Hepatocyte (in vitro differentiated cells): ENCODE measurements at regions not wholly inside any gene's neighbourhood (a gene's known extent, or its start where the extent isn't known, plus 50 kb on each side); places are given as distances from the start of the nearest gene placed in this dataset.

Experiments
- DNase-seq: peaks from one replicate; pipeline ENCODE4 v3.0.0-alpha.2; 2016; ENCODE audit warnings: low spot score
- H2AFZ ChIP-seq: fragments of 200-600 bp; sonication (generic); 2 replicates; pipeline ENCODE4 v1.6.0; 2016; ENCODE audit warnings: antibody characterized with exemption, mild to moderate bottlenecking
- H3K27ac ChIP-seq: fragments of 200-600 bp; sonication (generic); 2 replicates; pipeline ENCODE4 v1.5.1; 2016; ENCODE audit warnings: mild to moderate bottlenecking
- H3K27me3 ChIP-seq: fragments of 200-600 bp; sonication (generic); 2 replicates; pipeline ENCODE4 v1.6.1; 2016
- H3K36me3 ChIP-seq: fragments of 200-600 bp; sonication (generic); replicated peaks from 2 replicates; pipeline ENCODE4 v1.5.1; 2016; ENCODE audit warnings: low read depth; ENCODE audit not compliant: insufficient read depth
- H3K4me1 ChIP-seq: fragments of 200-600 bp; sonication (generic); 2 replicates; pipeline ENCODE4 v1.5.1; 2016; ENCODE audit warnings: mild to moderate bottlenecking, moderate library complexity; ENCODE audit not compliant: insufficient read depth
- H3K4me2 ChIP-seq: fragments of 200-600 bp; sonication (generic); 2 replicates; pipeline ENCODE4 v1.6.0; 2016
- H3K4me3 ChIP-seq: fragments of 200-600 bp; sonication (generic); 2 replicates; pipeline ENCODE4 v1.5.1; 2016; ENCODE audit warnings: mild to moderate bottlenecking
- H3K79me2 ChIP-seq: fragments of 200-600 bp; sonication (generic); 2 replicates; pipeline ENCODE4 v1.6.0; 2017; ENCODE audit warnings: mild to moderate bottlenecking
- H3K9me2 ChIP-seq: fragments of 200-600 bp; sonication (generic); replicated peaks from 2 replicates; pipeline ENCODE4 v1.6.0; 2017; ENCODE audit warnings: mild to moderate bottlenecking; ENCODE audit not compliant: insufficient read depth
- H3K9me3 ChIP-seq: fragments of 200-600 bp; sonication (generic); 2 replicates; pipeline ENCODE4 v1.5.1; 2016; ENCODE audit warnings: low read depth, mild to moderate bottlenecking
- H4K20me1 ChIP-seq: fragments of 200-600 bp; sonication (generic); 2 replicates; pipeline ENCODE4 v1.6.0; 2016; ENCODE audit warnings: mild to moderate bottlenecking; ENCODE audit not compliant: insufficient read depth, poor library complexity, severe bottlenecking
- EZH2 ChIP-seq: fragments of 200-600 bp; sonication (generic); IDR thresholded peaks from 2 replicates; pipeline ENCODE4 v1.6.1; 2016; ENCODE audit warnings: antibody characterized with exemption, mild to moderate bottlenecking, borderline replicate concordance
- EZH2phosphoT487 ChIP-seq: fragments of 200-600 bp; sonication (generic); IDR thresholded peaks from one replicate; pipeline ENCODE4 v1.6.1; 2018; ENCODE audit warnings: antibody characterized with exemption, mild to moderate bottlenecking, low read depth, moderate library complexity; ENCODE audit not compliant: unreplicated experiment, severe bottlenecking
- WGBS: methylation state at CpG from one replicate; pipeline ENCODE4 v1.1.6; 2016; ENCODE audit warnings: low lambda C conversion rate; ENCODE audit errors: missing lambda C conversion rate; 5-methylcytosine and 5-hydroxymethylcytosine counted together
- TF ChIP-seq, protein P1 (sequence below): fragments of 200-600 bp; sonication (generic); IDR thresholded peaks from 2 replicates; pipeline ENCODE4 v1.5.1; 2016; ENCODE audit warnings: antibody characterized with exemption, mild to moderate bottlenecking; ENCODE audit not compliant: poor library complexity

DNA sequence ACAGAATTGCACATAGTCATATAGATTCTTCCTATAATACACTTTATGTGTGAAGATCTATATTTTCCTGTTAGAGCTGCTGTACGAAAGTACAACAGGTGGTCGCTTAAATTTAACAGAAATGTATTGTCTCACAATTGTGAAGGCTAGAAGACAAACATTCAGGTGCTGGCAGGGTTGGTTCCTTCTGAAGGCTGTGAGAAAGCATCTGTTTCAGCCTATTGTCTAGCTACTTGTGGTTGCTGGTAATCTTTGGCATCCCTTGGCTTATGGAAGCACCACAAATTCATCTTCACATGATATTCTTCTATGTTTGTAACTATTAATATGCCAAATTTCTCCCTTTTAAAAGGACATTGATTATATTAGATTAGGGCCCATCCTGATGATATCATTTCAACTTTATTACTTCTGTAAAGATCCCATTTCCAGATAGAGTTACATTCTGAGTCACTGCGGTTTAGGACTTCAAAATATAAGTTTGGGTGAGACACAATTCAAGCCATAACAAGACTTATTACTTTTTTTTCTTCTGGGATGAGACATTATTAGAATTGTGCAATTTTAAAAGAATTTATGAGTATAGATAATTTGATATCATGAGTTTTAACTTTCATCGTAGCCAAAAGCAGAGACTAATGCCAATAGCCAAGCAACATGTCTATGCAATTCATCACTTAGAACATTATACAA lies 248.1 kb upstream of the BCHE start:
- no peak overlapping the region for H3K4me3 ChIP-seq
- no peak overlapping the region for H3K27ac ChIP-seq
- no peaks in the 10 kb centered on the region for H3K9me2 ChIP-seq
- DNase-seq: no peak
- 94% methylated on average over 4 of the region's 4 CpGs for WGBS
- no peaks in the 10 kb centered on the region for H3K4me1 ChIP-seq
- H3K36me3 ChIP-seq: no peaks in the 10 kb centered on the region
- no peak overlapping the region for H2AFZ ChIP-seq
- no peaks in the 10 kb centered on the region for H4K20me1 ChIP-seq
- H3K27me3 ChIP-seq: no peaks in the 10 kb centered on the region
- no peaks in the 10 kb centered on the region for H3K79me2 ChIP-seq
- H3K4me2 ChIP-seq: no peak overlapping the region
- no peak for TF ChIP-seq EZH2
- no peak for TF ChIP-seq EZH2phosphoT487
- TF ChIP-seq, protein P1, sequence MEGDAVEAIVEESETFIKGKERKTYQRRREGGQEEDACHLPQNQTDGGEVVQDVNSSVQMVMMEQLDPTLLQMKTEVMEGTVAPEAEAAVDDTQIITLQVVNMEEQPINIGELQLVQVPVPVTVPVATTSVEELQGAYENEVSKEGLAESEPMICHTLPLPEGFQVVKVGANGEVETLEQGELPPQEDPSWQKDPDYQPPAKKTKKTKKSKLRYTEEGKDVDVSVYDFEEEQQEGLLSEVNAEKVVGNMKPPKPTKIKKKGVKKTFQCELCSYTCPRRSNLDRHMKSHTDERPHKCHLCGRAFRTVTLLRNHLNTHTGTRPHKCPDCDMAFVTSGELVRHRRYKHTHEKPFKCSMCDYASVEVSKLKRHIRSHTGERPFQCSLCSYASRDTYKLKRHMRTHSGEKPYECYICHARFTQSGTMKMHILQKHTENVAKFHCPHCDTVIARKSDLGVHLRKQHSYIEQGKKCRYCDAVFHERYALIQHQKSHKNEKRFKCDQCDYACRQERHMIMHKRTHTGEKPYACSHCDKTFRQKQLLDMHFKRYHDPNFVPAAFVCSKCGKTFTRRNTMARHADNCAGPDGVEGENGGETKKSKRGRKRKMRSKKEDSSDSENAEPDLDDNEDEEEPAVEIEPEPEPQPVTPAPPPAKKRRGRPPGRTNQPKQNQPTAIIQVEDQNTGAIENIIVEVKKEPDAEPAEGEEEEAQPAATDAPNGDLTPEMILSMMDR: no peak
- no peaks in the 10 kb centered on the region for H3K9me3 ChIP-seq

DNA sequence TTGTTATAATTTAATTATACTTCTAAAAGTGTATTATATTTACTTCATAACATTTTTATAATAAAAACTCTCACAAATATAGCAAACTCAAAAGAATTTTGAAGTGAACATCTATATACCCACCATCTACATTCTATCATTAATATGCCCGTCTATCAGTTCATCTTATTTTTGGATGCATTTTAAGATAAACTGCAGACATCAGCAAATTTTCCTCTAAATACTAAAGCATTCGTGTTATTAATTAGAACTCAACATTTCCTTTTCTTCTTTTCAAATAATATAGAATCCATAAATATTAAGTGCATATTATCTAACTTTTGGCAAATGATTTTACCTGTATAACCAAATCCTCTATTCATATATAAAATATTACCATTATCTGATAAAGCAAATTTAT lies 242.9 kb upstream of the BCHE start:
- Histone ChIP-seq H3K4me3 (no peak overlapping the region), H3K79me2 (no peaks in the 10 kb centered on the region), H3K36me3 (no peaks in the 10 kb centered on the region), H3K27me3 (no peaks in the 10 kb centered on the region), H2AFZ (no peak overlapping the region), H3K9me3 (no peaks in the 10 kb centered on the region), H3K4me1 (no peaks in the 10 kb centered on the region), H3K9me2 (no peaks in the 10 kb centered on the region), H3K4me2 (no peak overlapping the region), H4K20me1 (no peaks in the 10 kb centered on the region), H3K27ac (no peak overlapping the region)
- TF ChIP-seq EZH2phosphoT487 (no peak), EZH2 (no peak)
- TF ChIP-seq, protein P1: no peak
- DNase-seq: no peak
- 82% methylated on average over 2 of the region's 2 CpGs for WGBS

DNA sequence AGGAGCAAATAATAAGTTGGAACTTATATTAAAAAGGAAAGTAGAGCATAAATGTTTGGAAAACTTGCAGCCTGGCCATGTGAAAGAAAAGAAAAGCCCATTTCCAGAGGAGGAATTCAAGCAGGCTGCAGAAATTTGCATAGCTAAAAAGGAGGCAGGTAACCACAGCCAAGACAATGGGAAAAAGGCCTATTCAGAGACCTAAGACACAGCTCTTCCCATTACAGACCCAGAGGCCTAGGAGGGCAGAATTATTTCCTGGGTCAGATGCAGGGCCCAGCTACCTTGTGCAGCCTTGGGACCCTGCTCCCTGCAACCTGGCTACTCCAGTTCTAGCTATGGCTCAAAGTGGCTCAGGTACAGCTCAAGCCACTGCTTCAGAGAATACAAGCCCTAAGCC lies 234.6 kb upstream of the BCHE start:
- TF ChIP-seq EZH2: no peak
- TF ChIP-seq, protein P1: no peak
- TF ChIP-seq EZH2phosphoT487: no peak
- Histone ChIP-seq H3K4me1 (no peaks in the 10 kb centered on the region), H3K4me3 (no peak overlapping the region), H2AFZ (no peak overlapping the region), H3K27ac (no peak overlapping the region), H3K27me3 (no peaks in the 10 kb centered on the region), H3K9me2 (no peaks in the 10 kb centered on the region), H3K79me2 (no peaks in the 10 kb centered on the region), H3K36me3 (no peaks in the 10 kb centered on the region), H3K4me2 (no peak overlapping the region), H4K20me1 (no peaks in the 10 kb centered on the region), H3K9me3 (no peaks in the 10 kb centered on the region)
- DNase-seq: no peak
